ENCODE measurements at regions not wholly inside any gene's neighbourhood (a gene's known extent, or its start where the extent isn't known, plus 50 kb on each side); places are given as distances from the start of the nearest gene placed in this dataset.

DNA sequence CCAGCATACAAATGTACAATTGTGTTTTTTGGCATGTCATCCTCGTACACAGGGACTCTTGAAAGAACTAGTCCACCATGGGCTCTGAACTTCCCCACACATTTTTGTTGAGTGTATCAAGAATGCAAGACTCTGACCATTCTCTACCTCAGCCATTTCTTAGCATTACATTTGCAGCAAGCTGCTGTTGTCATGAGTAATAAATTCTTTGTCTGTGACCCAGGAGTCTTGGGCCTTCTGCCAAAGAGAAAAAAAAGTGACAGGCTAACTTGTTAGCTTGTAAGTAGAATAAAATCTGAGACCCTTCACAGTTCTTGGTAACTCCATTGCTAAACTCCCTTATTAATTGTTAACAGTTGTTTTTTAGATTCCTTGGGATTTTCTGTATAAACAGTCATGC lies 542.3 kb upstream of the MBL2 start:
- Mint-ChIP-seq H3K36me3 (ENCODE audit: insufficient read depth in 1 of 3, low read depth in 3 of 3) (peaks cover 0 to 8% (median 2%) of the 10 kb centered on the region in 3 experiments; a peak in 3 of 7 replicates), H3K27ac (peak overlapping the region; percentile 72 to 85 (median 82); a peak in 5 of 7 replicates), H3K4me3 (no peak overlapping the region), H3K4me1 (peaks cover 21 to 31% of the 10 kb centered on the region in 2 experiments), H3K27me3 (ENCODE audit: low read depth) (no peaks in the 10 kb centered on the region), H3K9me3 (no peaks in the 10 kb centered on the region; a peak in 1 of 5 replicates)
- no peak overlapping the region for H3K14ac ChIP-seq (ENCODE audit: insufficient read depth, low read length)
- H3K23ac ChIP-seq (ENCODE audit: insufficient read length, low read depth, low read length), result no peak overlapping the region
- no peak overlapping the region for H2BK12ac ChIP-seq (ENCODE audit: insufficient read length, low read depth, low read length)
- H2BK15ac ChIP-seq (ENCODE audit: low read depth, low read length), result no peak overlapping the region
- H3K27ac ChIP-seq (ENCODE audit: insufficient read length, low read depth, low read length), result no peak overlapping the region
- no CpG with 5 or more reads among the region's 1 CpG for WGBS (ENCODE audit: extremely low coverage, insufficient read length, low lambda C conversion rate)
- H3K4me2 ChIP-seq (ENCODE audit: insufficient read depth, insufficient read length, low read length), result no peak overlapping the region
- H3K4ac ChIP-seq (ENCODE audit: low read depth, low read length), result no peak overlapping the region
- no peaks in the 10 kb centered on the region for H3K9me3 ChIP-seq (ENCODE audit: control insufficient read depth, low read depth, low read length)
- H3T11ph ChIP-seq (ENCODE audit: low read length), result no peak overlapping the region
- no peak for DNase-seq
- TF ChIP-seq, protein P1, sequence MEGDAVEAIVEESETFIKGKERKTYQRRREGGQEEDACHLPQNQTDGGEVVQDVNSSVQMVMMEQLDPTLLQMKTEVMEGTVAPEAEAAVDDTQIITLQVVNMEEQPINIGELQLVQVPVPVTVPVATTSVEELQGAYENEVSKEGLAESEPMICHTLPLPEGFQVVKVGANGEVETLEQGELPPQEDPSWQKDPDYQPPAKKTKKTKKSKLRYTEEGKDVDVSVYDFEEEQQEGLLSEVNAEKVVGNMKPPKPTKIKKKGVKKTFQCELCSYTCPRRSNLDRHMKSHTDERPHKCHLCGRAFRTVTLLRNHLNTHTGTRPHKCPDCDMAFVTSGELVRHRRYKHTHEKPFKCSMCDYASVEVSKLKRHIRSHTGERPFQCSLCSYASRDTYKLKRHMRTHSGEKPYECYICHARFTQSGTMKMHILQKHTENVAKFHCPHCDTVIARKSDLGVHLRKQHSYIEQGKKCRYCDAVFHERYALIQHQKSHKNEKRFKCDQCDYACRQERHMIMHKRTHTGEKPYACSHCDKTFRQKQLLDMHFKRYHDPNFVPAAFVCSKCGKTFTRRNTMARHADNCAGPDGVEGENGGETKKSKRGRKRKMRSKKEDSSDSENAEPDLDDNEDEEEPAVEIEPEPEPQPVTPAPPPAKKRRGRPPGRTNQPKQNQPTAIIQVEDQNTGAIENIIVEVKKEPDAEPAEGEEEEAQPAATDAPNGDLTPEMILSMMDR (conservative IDR thresholded peaks at IDR 0.05), result no peak
- no peaks in the 10 kb centered on the region for H3K23me2 ChIP-seq (ENCODE audit: insufficient read length, low read depth, low read length, poor library complexity, severe bottlenecking)
- H4K8ac ChIP-seq (replicated peaks; ENCODE audit: insufficient read length, low read depth, low read length), result no peak overlapping the region
- H3K18ac ChIP-seq (ENCODE audit: insufficient read length, low read depth, low read length), result no peak overlapping the region
- H2BK120ac ChIP-seq (ENCODE audit: low read depth, low read length, poor library complexity, severe bottlenecking), result no peak overlapping the region
- no peak overlapping the region for H4K91ac ChIP-seq (ENCODE audit: insufficient read length, low read depth, low read length)
- H4K5ac ChIP-seq (ENCODE audit: insufficient read length, low read depth, low read length), result no peak overlapping the region
- H2BK20ac ChIP-seq (ENCODE audit: low read depth, low read length, poor library complexity, severe bottlenecking), result no peak overlapping the region
- no peak overlapping the region for H2AFZ ChIP-seq (ENCODE audit: low read length)
- no peak overlapping the region for H3K56ac ChIP-seq (ENCODE audit: insufficient read length, low read depth, low read length)
- no peak overlapping the region for H3K9ac ChIP-seq (ENCODE audit: extremely low read depth, insufficient read length, low read length)
- H3K27me3 ChIP-seq (ENCODE audit: insufficient read depth, low read length), result no peaks in the 10 kb centered on the region
- H4K20me1 ChIP-seq (ENCODE audit: control insufficient read depth, insufficient read depth, insufficient read length), result no peaks in the 10 kb centered on the region
- H2BK5ac ChIP-seq (ENCODE audit: insufficient read length, low read length), result no peak overlapping the region
- H3K79me2 ChIP-seq (ENCODE audit: insufficient read depth, low read length), result no peaks in the 10 kb centered on the region
- H3K79me1 ChIP-seq (ENCODE audit: insufficient read depth, low read depth, low read length, poor library complexity, severe bottlenecking), result no peaks in the 10 kb centered on the region
- no peak overlapping the region for H2AK5ac ChIP-seq (ENCODE audit: insufficient read length, low read length)
- no peaks in the 10 kb centered on the region for H3K4me1 ChIP-seq (ENCODE audit: insufficient read depth, low read length)
